M059J (cell line): ENCODE measurements at regions not wholly inside any gene's neighbourhood (a gene's known extent, or its start where the extent isn't known, plus 50 kb on each side); places are given as distances from the start of the nearest gene placed in this dataset.

Experiments used
- DNase-seq: peaks from one replicate; pipeline ENCODE4 v3.0.0-alpha.2; 2012; ENCODE audit warnings: low read depth

GRCh38 chr1:75984781-75985180 is 52.6 kb upstream of the ASB17 start:
- DNase-seq, result no peak

DNA sequence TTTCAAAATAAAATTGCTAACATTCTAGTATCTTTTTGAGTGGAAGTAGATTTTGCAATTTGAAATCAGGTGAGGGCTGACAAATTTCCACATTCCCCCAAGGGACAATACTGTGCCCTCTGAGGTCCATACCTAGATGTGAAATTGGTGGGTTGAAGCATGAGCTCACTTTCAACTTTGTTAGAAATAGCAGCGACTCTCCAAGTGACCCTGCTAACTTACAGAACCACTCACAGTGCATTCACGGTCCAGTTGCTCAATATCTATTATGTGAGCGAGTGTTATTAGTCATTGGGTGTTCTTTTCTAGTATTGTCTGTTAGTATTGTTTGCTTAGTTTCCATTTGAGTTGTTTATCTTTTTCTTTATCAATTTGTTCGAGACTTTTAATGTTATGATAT is 53.6 kb upstream of the ASB17 start:
- DNase-seq, result peak; percentile 17

DNA sequence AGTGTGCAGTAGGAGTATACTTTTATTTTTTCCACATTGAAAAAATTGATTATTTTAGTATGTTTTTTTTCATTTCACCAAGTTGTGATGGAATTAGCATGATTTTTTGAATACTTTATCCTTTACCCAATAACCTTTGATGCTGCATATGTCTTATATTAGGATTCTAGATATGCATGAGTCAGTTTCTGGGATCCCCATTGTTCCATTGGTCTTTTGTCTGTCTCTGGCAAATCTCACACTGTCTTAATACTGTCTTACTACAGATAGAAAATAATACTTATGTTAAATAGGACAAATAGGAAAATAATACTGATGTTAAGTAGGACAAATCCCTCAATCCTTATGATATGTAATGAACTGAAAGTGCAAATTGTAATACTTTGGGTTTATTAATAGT is 54.3 kb upstream of the ASB17 start:
- DNase-seq, result no peak

GRCh38 chr1:75989121-75989520 is 56.9 kb upstream of the ASB17 start:
- no peak for DNase-seq

- DNase-seq, result no peak
These were observed 58.5 kb upstream of the ASB17 start for GRCh38 chr1:75990686-75991085.

DNA sequence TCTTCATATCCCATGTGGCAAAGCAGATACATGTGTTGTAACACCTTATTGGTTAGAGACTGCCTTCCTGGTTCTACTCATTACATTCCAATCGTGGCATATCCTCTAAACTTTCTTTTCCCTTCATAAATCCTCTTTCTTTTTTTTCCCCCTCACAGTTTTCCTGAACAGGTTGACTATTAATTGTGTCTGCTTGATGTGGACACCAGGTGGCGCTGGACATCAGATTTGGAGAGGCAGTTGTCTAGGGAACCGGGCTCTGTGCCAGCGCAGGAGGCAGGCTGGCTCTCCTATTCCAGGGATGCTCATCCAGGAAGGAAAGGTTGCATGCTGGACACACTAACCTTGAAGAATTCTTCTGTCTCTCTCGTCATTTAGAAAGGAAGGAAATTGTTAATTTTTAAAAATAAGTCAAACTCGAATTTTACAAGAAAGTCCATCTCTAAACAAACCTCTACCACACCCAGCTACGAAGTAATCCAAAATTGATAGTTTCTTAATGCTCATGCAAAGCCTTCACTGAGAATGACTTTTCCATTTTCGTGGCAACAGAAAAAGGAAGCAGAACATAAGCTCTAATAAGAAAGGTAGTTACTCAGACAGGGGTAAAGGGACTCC is 59.4 kb upstream of the ASB17 start:
- peak; percentile 82 for DNase-seq

DNA sequence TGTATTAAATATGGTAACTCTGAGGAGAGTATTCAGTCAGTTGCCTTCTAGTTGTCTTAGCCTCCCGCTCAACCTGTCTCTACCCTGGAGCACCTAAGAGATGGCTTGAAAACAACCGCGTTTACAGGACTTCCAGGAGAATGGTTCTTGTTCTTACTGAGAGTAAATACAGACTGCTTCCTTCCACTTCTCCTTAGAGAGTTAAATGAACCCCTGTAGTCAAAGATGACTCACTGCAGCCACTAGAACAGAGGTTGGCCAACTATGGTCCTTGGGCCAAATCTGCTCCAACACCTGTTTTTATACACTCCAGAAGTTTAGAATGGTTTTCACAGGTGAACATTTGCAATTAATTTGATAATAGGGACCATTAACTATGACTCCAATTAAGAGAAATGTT is 60.1 kb upstream of the ASB17 start:
- peak; percentile 22 for DNase-seq

GRCh38 chr1:75993661-75994060 is 61.5 kb upstream of the ASB17 start:
- DNase-seq, result no peak

DNA sequence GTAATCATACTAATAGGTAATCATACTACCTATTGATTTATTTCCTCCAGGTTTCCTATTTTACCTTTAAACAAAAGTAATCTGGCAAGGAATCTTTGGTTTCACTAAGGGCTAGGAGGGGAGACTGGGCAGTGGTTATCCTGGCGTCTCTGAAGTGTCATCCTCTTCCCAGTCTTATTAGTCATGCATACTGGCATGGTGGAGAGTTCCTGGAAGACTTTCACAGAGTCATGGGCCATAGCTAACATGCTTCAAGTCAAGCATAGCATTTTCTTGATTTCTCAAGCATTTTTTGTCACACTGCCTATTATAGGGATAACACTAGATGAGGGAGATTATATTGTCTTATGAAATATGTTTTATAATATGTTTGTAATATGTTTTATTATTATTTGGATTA is 64.0 kb upstream of the ASB17 start:
- peak; percentile 53 for DNase-seq

GRCh38 chr1:75999034-75999433 is 66.8 kb upstream of the ASB17 start:
- no peak for DNase-seq

GRCh38 chr1:76003946-76004345 is 70.6 kb upstream of the ST6GALNAC3 start:
- DNase-seq, result no peak

DNA sequence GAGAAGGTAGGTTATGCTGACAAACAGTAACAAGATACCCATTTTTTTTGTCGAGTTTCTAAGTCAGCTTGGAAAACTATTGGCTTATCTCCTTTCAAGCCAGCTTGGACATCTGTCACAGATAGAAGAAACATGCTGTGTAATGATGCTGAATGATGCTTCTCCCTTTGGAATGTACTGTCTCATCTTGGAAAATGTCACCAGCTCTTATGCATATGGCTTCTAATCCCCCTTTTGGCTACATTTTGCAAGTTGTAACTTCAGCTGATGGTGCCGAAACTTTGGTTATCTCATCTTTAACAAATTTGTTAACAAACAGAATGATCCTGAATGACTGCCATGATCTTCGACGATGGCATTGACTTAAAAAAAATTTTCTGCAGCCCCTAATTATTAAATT is 68.8 kb upstream of the ST6GALNAC3 start:
- no peak for DNase-seq

DNA sequence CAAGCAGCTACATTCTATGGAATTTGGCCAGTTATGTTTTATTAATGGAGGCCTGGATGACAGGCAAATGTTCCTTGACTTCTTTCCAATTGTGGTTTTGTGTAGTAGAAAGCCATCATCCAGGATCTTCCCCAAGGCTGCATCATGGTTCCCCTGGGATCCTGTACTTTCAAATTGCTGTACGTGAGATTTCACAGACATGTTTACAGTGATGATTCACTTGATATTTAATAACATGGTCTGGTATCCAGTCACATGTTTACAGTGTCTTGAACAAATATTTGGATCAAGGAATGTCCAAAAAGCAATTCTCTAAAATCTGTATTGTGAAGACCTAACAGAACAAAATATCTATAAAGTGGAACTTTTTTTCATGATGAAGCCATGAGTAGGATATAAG is 68.3 kb upstream of the ST6GALNAC3 start:
- peak; percentile 56 for DNase-seq

DNA sequence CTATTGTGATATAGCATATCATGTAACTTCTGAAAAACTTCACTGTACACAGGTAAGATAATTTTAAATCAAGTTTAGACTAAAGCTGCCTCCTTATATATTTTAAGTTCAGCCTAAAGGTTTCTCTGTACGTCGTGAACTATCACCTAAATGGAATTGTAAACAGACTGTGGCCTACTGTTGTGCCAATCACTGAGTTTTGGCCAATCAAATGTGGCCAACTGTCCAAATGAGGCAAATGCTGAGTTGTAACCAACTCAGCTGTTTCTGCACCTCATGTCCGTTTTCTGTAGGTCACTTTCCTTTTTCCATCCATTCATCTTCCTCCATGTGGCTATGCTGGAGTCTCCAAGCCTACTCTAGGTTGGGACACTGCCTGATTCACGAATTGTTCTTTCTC is 63.7 kb upstream of the ST6GALNAC3 start:
- DNase-seq, result no peak

GRCh38 chr1:76012341-76013205 is 62.0 kb upstream of the ST6GALNAC3 start:
- no peak for DNase-seq

DNA sequence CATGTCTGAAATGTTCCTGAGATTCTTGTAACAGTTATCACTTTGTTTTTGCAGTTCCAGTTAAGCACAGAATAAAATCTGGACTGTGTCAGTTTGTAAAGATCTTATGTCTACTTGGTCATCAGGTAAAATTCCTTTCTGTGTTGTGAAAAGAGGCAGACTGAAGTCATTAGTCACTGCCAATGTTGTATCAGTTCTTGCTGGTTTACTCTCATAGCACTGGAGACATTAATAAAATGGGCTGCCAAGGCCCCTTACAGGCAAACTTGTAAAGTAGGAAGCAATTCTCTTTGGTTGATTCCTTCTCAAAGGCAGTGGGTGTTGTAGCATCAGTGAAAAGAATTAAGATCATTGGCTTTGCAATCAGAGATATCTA is 61.4 kb upstream of the ST6GALNAC3 start:
- DNase-seq, result no peak

GRCh38 chr1:76015478-76016103 is 59.0 kb upstream of the ST6GALNAC3 start:
- DNase-seq, result no peak

DNA sequence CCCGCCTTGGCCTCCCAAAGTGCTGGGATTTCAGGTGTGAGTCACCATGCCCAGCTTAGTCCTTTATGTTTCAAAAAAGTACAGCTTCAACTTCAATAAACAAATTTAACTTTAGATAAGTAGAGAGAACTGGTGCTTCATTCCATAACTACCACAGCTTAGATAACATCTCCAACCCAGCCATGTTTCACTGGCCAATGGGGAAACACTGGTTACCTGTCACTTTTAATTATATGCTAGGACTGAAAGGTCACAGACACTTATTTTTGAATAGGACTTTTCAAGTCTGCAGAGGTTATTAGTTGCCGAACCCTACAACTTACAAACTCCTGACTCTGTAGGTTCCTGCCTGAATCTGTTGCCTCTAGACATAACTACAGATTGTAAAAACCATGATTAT is 56.5 kb upstream of the ST6GALNAC3 start:
- DNase-seq, result peak; percentile 34

DNA sequence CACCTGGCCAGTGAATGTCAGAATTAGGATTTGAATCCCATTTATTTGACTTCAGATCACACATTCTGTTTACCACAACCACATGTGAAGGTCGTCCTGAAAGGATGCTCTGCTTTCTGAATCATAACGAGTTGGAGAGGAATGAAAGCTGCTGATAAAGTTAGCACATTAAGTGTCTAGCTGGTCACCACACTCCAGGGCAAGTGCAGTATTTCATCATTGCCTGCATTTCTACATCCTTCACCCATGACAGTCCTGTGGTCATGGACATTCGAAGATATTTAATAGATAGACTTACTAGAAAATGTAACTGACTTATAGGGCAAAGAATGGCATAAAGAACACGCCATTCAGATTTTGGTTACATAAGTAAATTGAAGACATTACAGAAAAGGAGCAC is 52.7 kb upstream of the ST6GALNAC3 start:
- no peak for DNase-seq

DNA sequence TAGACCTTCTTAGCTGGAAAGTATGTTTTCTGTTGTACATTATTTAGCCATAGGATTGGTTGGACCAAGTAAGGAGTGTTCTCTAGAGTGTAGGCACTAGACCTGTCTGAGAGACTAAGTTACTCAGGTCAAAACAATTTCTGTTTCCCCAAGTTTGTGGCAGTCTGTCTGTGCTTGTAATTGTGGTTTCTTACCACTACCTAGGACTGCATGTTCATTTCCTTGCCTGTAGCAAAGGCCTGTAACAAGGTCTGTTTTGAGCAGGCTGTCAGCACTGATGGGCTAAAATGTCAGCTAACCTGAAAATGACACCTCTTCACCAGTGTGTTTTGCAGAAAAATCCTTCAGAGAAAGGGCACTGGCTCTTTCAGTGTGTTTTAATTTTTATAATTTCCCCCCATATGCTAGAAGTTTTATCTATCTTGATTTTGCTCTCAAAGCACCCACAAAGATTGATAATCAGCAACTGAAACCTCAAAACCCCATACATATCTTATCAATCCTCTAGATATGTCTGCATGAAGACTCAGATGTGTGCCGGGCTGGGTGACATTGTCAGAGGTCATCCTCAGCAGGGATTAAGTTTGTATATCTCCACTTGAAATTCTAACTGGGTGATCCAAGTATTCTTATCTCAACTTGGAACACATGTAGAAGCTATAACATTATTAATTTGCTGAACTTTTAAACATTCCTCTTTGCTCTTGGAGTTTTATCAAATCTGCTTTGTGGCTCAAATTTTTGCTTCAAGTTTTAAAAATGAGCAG is 50.7 kb upstream of the ST6GALNAC3 start:
- peak; percentile 64 for DNase-seq
